ENCODE measurements at regions not wholly inside any gene's neighbourhood (a gene's known extent, or its start where the extent isn't known, plus 50 kb on each side); places are given as distances from the start of the nearest gene placed in this dataset.

DNA sequence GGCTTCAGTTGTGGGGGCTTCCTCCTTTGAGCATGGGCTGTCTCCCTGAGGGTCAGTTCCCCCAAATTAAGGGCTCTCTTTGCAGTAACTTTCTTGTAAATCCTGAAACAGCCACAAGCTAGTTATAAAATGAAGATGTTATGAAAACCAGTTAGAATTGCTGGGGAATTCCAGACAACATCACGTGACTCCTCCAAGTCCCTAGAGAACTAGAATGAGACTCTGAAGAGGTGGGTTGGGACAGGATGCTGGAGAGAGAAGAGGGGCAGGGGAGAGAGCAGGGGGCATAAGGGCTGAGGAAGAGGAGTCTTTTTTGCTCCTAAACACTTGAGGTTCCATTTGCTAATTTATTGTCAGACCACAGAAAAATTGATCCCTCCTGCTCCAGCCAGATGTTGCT is 380.3 kb downstream of the DHX35 start:
- peaks cover 9% of the 10 kb centered on the region for H3K27me3 Mint-ChIP-seq
- Histone ChIP-seq H3K36me3 (ENCODE audit: insufficient read depth, low read length) (no peaks in the 10 kb centered on the region), H3K27ac (ENCODE audit: low read depth in 1 of 2, low read length in 2 of 2) (no peak overlapping the region), H3K4me3 (ENCODE audit: low read length) (no peak overlapping the region), H3K9me3 (ENCODE audit: control insufficient read depth in 1 of 2, insufficient read depth in 1 of 2, low read length in 2 of 2) (peaks cover 1 to 5% of the 10 kb centered on the region in 2 experiments), H3K4me1 (ENCODE audit: insufficient read depth, low read length) (no peaks in the 10 kb centered on the region), H3K27me3 (ENCODE audit: control insufficient read depth in 1 of 2, insufficient read depth in 2 of 2, low read length in 2 of 2) (no peaks in the 10 kb centered on the region)
- H3K36me3 Mint-ChIP-seq (ENCODE audit: low read depth) = no peaks in the 10 kb centered on the region
- POLR2A ChIA-PET = no interaction called here
- H3K27ac Mint-ChIP-seq = no peak overlapping the region
- no peaks in the 10 kb centered on the region for H3K4me1 Mint-ChIP-seq (ENCODE audit: low read depth)
- CTCF ChIA-PET = no interaction called here
- TF ChIP-seq, protein P1, sequence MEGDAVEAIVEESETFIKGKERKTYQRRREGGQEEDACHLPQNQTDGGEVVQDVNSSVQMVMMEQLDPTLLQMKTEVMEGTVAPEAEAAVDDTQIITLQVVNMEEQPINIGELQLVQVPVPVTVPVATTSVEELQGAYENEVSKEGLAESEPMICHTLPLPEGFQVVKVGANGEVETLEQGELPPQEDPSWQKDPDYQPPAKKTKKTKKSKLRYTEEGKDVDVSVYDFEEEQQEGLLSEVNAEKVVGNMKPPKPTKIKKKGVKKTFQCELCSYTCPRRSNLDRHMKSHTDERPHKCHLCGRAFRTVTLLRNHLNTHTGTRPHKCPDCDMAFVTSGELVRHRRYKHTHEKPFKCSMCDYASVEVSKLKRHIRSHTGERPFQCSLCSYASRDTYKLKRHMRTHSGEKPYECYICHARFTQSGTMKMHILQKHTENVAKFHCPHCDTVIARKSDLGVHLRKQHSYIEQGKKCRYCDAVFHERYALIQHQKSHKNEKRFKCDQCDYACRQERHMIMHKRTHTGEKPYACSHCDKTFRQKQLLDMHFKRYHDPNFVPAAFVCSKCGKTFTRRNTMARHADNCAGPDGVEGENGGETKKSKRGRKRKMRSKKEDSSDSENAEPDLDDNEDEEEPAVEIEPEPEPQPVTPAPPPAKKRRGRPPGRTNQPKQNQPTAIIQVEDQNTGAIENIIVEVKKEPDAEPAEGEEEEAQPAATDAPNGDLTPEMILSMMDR (IDR thresholded peaks at IDR 0.05) = no peak
- no peaks in the 10 kb centered on the region for H3K9me3 Mint-ChIP-seq
- H3K4me3 Mint-ChIP-seq = no peak overlapping the region
- ATAC-seq (ENCODE audit: poor library complexity) = no peak
- DNase-seq = no peak
- intact Hi-C loops (cut with DNase I, micrococcal nuclease) = no loop called here

DNA sequence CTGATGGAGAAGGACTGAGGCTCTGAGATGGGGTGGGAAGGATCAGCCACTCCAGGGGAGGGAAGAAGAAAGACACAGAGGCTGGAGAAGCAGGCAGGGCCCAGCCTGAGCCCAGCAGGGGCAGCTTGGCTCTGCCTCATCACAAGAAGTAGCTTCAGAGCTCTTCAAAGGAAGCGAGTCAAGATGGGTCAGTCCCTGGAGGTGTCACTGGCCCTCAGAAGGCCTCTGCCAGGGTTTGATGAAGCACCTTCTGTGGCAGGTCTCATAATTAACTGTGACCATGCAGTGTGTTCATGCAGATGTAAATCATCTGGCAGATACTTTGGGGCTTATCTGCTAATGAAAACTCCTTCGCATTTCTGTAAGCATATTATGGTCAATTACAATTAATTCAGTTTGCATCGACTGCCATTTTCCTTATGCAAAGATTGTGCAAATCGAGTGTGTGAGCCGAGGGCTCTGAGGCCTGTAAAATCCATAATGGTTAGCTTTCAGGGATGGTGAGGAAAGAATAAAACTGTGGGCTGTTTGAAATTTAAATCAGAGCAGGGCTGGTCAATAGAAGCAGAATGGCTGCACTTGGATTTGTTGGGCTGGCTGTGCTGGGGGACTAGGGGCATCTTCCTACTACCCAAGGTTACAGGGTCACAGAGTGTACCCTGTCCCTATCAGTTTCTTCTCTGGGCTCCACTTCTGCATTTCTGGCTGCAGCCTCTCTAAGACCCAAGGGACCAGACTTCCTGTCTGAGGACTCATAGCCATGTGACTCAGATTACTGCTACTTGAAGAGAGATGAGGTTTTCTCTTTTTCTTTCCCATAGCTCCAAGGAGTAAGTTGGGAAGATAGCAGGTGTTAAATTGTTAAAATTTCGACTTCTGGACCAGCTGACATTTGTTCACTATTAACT is 376.6 kb downstream of the DHX35 start:
- Mint-ChIP-seq H3K4me1 (ENCODE audit: low read depth) (no peaks in the 10 kb centered on the region), H3K9me3 (no peaks in the 10 kb centered on the region), H3K27me3 (peaks cover 9% of the 10 kb centered on the region), H3K36me3 (ENCODE audit: low read depth) (no peaks in the 10 kb centered on the region), H3K4me3 (no peak overlapping the region), H3K27ac (no peak overlapping the region)
- H3K4me3 ChIP-seq (ENCODE audit: low read length) = no peak overlapping the region
- intact Hi-C loops (cut with DNase I, micrococcal nuclease) = no loop called here
- H3K9me3 ChIP-seq (ENCODE audit: control insufficient read depth in 1 of 2, insufficient read depth in 1 of 2, low read length in 2 of 2) = no peaks in the 10 kb centered on the region
- TF ChIP-seq, protein P1 (IDR thresholded peaks at IDR 0.05) = no peak
- ChIA-PET POLR2A (no interaction called here), CTCF (no interaction called here)
- ATAC-seq (ENCODE audit: poor library complexity) (no peak), DNase-seq (no peak)
- no peaks in the 10 kb centered on the region for H3K4me1 ChIP-seq (ENCODE audit: insufficient read depth, low read length)
- H3K36me3 ChIP-seq (ENCODE audit: insufficient read depth, low read length) = no peaks in the 10 kb centered on the region
- no peaks in the 10 kb centered on the region for H3K27me3 ChIP-seq (ENCODE audit: control insufficient read depth in 1 of 2, insufficient read depth in 2 of 2, low read length in 2 of 2)
- H3K27ac ChIP-seq (ENCODE audit: low read depth in 1 of 2, low read length in 2 of 2) = no peak overlapping the region

DNA sequence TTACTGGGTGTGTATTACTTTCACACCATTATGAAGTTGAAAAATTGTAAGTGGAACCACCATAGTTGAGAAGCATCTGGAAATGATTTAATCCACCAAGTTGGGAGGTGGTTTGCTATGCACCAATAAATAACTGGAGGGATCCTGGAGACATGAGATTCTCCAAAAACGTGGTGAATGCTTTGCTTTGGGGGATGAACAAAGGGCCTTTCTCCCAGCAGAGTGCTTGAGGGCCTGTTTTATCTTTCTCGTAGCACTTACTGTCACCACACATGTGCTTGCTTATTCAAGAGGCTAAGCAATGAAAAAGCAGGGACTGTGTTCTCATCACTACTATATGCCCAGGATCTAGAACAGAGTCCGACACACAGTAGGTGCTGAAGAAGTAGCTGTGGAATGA is 371.1 kb downstream of the DHX35 start:
- intact Hi-C loops (cut with DNase I, micrococcal nuclease) = no loop called here
- Mint-ChIP-seq H3K4me3 (no peak overlapping the region), H3K27ac (no peak overlapping the region), H3K36me3 (ENCODE audit: low read depth) (no peaks in the 10 kb centered on the region), H3K4me1 (ENCODE audit: low read depth) (no peaks in the 10 kb centered on the region), H3K9me3 (no peaks in the 10 kb centered on the region), H3K27me3 (peaks cover 15% of the 10 kb centered on the region)
- peaks cover 0 to 4% of the 10 kb centered on the region in 2 experiments for H3K27me3 ChIP-seq (ENCODE audit: control insufficient read depth in 1 of 2, insufficient read depth in 2 of 2, low read length in 2 of 2)
- ChIA-PET CTCF (no interaction called here), POLR2A (no interaction called here)
- no peak overlapping the region for H3K4me3 ChIP-seq (ENCODE audit: low read length)
- TF ChIP-seq, protein P1 (IDR thresholded peaks at IDR 0.05) = no peak
- no peaks in the 10 kb centered on the region for H3K36me3 ChIP-seq (ENCODE audit: insufficient read depth, low read length)
- no peaks in the 10 kb centered on the region for H3K9me3 ChIP-seq (ENCODE audit: control insufficient read depth in 1 of 2, insufficient read depth in 1 of 2, low read length in 2 of 2)
- no peak overlapping the region for H3K27ac ChIP-seq (ENCODE audit: low read depth in 1 of 2, low read length in 2 of 2)
- no peak for ATAC-seq (ENCODE audit: poor library complexity)
- no peaks in the 10 kb centered on the region for H3K4me1 ChIP-seq (ENCODE audit: insufficient read depth, low read length)
- no peak for DNase-seq
